ENCODE measurements at regions not wholly inside any gene's neighbourhood (a gene's known extent, or its start where the extent isn't known, plus 50 kb on each side); places are given as distances from the start of the nearest gene placed in this dataset.
"Not testable (repeated sequence)": the region's sequence is repeated elsewhere in the genome, so short reads cannot be mapped to it uniquely, and the experiment has no call there.

DNA sequence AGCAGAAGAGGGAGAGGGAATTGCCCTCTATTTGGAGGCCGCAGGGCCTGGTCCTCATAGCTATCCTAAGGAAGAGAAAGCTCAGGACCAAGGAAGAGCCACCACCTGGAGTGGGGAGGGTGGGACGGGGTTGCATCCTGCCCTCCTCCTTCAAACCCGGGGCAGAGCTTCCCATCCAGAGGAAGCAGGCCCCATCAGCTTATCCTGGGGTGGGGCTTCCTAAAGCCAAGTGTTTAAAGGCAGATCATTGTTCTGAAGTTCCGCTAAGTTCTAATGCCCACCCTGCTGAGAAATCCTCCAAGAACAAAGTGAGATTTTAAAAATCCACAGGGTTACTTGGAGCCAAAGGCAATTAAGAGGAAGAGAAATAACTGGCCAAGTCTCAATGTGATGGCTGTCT, 210.3 kb downstream of the C9orf152 start:
- no peak overlapping the region for H3K4me3 ChIP-seq (ENCODE audit: low read depth, low read length)
- no peak for TF ChIP-seq CTCF (IDR thresholded peaks at IDR 0.05; ENCODE audit: low read depth, low read length, missing control alignments)
- in situ Hi-C loops (cut with HindIII; ENCODE audit: low sequenced_read_pairs), result no loop called here

DNA sequence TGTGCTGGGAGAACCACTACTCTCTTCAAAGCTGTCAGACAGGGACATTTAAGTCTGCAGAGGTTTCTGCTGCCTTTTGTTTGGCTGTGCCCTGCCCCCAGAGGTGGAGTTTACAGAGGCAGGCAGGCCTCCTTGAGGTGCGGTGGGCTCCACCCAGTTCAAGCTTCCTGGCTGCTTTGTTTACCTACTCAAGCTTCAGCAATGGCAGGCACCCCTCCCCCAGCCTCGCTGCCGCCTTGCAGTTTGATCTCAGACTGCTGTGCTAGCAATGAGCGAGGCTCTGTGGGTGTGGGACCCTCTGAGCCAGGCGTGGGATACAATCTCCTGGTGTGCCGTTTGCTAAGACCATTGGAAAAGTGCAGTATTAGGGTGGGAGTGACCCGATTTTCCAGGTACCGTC, 202.4 kb downstream of the C9orf152 start:
- in situ Hi-C loops (cut with HindIII; ENCODE audit: low sequenced_read_pairs); DNase-seq (ENCODE audit: low read depth); H3K4me3 ChIP-seq (ENCODE audit: low read depth, low read length): not testable (repeated sequence)

More for the DNA sequence above, 210.3 kb downstream of the C9orf152 start:
- DNase-seq (ENCODE audit: low read depth), result no peak

DNA sequence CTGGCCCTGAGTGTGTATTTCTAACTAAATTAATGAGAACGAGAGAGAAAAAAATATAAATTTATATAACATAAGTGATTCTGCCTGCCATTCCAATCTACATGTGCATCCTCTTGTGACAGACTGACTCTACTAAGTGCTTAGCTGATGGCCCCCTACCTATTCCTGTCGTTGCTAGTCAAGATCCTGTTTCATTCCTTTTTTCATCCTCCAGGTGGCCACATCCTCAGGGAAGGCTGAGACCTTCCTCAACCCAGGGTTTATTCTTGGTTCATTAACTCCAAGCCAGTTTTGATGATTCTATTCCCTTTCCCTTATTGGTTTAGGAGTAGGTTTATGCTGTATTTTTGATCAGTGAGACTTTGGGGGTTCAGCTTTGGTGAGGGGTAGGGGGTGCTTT, 201.3 kb downstream of the C9orf152 start:
- DNase-seq (ENCODE audit: low read depth), result no peak
- in situ Hi-C loops (cut with HindIII; ENCODE audit: low sequenced_read_pairs), result no loop called here
- peak; percentile 14 for TF ChIP-seq CTCF (IDR thresholded peaks at IDR 0.05; ENCODE audit: low read depth, low read length, missing control alignments)
- no peak overlapping the region for H3K4me3 ChIP-seq (ENCODE audit: low read depth, low read length)

DNA sequence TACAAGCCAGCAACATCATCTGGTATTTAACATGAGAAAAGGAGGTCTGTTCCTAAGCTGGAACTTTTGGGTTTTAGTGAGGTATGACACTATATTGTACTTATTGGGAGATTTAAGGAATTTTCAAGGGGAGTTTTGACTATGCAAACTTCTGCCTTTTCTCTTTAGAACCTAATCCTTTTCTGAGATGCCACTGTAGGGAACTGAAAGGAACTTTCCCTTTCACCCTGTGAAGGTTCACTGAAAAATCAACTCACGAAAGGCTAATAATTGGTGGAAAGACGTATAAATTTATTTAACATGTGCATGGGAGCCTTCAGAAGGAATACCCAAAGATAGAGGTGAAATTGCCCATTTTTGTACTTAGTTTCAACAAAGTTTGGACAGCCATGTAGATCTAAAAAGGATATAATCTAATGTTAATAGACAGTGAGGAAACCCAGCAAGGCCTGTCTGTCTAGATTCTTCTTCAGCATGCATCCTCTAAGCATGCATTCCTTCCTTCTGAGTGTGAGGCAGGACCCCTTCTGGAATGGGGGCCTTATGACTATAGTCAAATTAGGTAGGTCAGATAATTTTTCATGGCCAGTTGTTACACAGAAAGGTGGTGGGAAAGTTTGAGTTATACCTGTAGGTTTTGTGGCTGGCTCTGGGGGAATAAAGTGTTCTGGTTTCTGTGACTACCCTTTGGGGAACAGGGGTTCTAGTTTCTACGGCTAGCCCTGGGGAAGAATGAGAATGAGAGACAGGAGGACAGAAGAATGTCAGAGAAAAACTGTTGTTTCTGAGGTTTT, 200.3 kb downstream of the C9orf152 start:
- no peak overlapping the region for H3K4me3 ChIP-seq (ENCODE audit: low read depth, low read length)
- no peak for TF ChIP-seq CTCF (IDR thresholded peaks at IDR 0.05; ENCODE audit: low read depth, low read length, missing control alignments)
- no peak for DNase-seq (ENCODE audit: low read depth)
- in situ Hi-C loops (cut with HindIII; ENCODE audit: low sequenced_read_pairs), result no loop called here

- in situ Hi-C loops (cut with HindIII; ENCODE audit: low sequenced_read_pairs), result no loop called here
- no peak for TF ChIP-seq CTCF (IDR thresholded peaks at IDR 0.05; ENCODE audit: low read depth, low read length, missing control alignments)
- DNase-seq (ENCODE audit: low read depth), result no peak
- H3K4me3 ChIP-seq (ENCODE audit: low read depth, low read length), result no peak overlapping the region
These were observed 199.3 kb downstream of the C9orf152 start for GRCh38 chr9:110008663-110009062.

- in situ Hi-C loops (cut with HindIII; ENCODE audit: low sequenced_read_pairs), result no loop called here
- TF ChIP-seq CTCF (IDR thresholded peaks at IDR 0.05; ENCODE audit: low read depth, low read length, missing control alignments), result no peak
- no peak for DNase-seq (ENCODE audit: low read depth)
- H3K4me3 ChIP-seq (ENCODE audit: low read depth, low read length), result no peak overlapping the region
These were observed 196.2 kb downstream of the C9orf152 start for GRCh38 chr9:110011628-110012320.

GRCh38 chr9:110013064-110013463, 194.9 kb downstream of the C9orf152 start:
- no peak overlapping the region for H3K4me3 ChIP-seq (ENCODE audit: low read depth, low read length)
- in situ Hi-C loops (cut with HindIII; ENCODE audit: low sequenced_read_pairs), result no loop called here
- no peak for DNase-seq (ENCODE audit: low read depth)
- no peak for TF ChIP-seq CTCF (IDR thresholded peaks at IDR 0.05; ENCODE audit: low read depth, low read length, missing control alignments)

All from astrocyte of the cerebellum (primary cell).